ENCODE measurements at regions not wholly inside any gene's neighbourhood (a gene's known extent, or its start where the extent isn't known, plus 50 kb on each side); places are given as distances from the start of the nearest gene placed in this dataset.

- in situ Hi-C loops (cut with MboI): loop anchor here (5.0 kb wide), 2 partner anchors 458 to 588 kb away; no protein-coding TSS in a partner anchor
- RAD21 ChIA-PET (ENCODE audit: unreplicated experiment): interaction anchor here (0.7 to 6.8 kb wide), 3 partner anchors 456 to 1574 kb away, joined by 3 to 97 read pairs (median 42); no protein-coding TSS in a partner anchor
- BruUV-seq (replicated peaks): no TSS peak
- H3K9ac ChIP-seq (ENCODE audit: control insufficient read depth, insufficient read depth, low read length): no peak overlapping the region
- H2AFZ ChIP-seq (ENCODE audit: control insufficient read depth, low read depth, low read length): no peak overlapping the region
- H3K27me3 ChIP-seq (replicated peaks in 1 of 2; ENCODE audit: control insufficient read depth in 2 of 2, insufficient read depth in 2 of 2, low read length in 1 of 2): no peaks in the 10 kb centered on the region; a peak in 2 of 4 replicates
- H4K20me1 ChIP-seq (ENCODE audit: control insufficient read depth, insufficient read depth): no peaks in the 10 kb centered on the region
- no peaks in the 10 kb centered on the region for H3K36me3 ChIP-seq (ENCODE audit: control insufficient read depth in 2 of 2, insufficient read depth in 2 of 2, low read length in 1 of 2)
- intact Hi-C loops (cut with micrococcal nuclease; ENCODE audit: unreplicated experiment): loop anchor here (5.0 to 10.0 kb wide), 5 partner anchors 113 to 783 kb away; no protein-coding TSS in a partner anchor
- no peak overlapping the region for H3K27ac ChIP-seq (ENCODE audit: control insufficient read depth, insufficient read depth)
- ATAC-seq (no peak), FAIRE-seq (no peak), DNase-seq (ENCODE audit: low read depth, low spot score) (no peak)
- H3K4me2 ChIP-seq (ENCODE audit: control insufficient read depth, insufficient read depth): no peak overlapping the region
- no peaks in the 10 kb centered on the region for H3K79me2 ChIP-seq (ENCODE audit: control insufficient read depth, insufficient read depth, low read length)
- no peak overlapping the region for H3K4me3 ChIP-seq
- SMC1A ChIA-PET (ENCODE audit: uncharacterized antibody, unreplicated experiment): interaction anchor here (0.6 to 14.1 kb wide), 6 partner anchors 17 to 657 kb away, joined by 3 to 119 read pairs (median 3); no protein-coding TSS in a partner anchor
- WGBS (ENCODE audit: insufficient coverage, insufficient replicate concordance, low lambda C conversion rate, missing lambda C conversion rate): 50% methylated on average over 7 of the region's 7 CpGs
- no peaks in the 10 kb centered on the region for H3K9me3 ChIP-seq (replicated peaks; ENCODE audit: control insufficient read depth, insufficient read depth, low read length)
- H3K4me1 ChIP-seq (ENCODE audit: control insufficient read depth, insufficient read depth, low read length): no peaks in the 10 kb centered on the region
- CTCF ChIA-PET: interaction anchor here (0.9 to 11.5 kb wide), 11 partner anchors 14 to 685 kb away, joined by 3 to 129 read pairs (median 5); no protein-coding TSS in a partner anchor
- TF ChIP-seq NR2C1 (IDR thresholded peaks at IDR 0.05) (no peak), MYB (IDR thresholded peaks at IDR 0.05; ENCODE audit: borderline replicate concordance, low read depth, low read length) (no peak), IRF4 (IDR thresholded peaks at IDR 0.05; ENCODE audit: low read depth, low read length) (no peak)
- POLR2A ChIA-PET: no interaction called here
Observed at GRCh38 chr11:128174465-128175291, 412.7 kb downstream of the ETS1 start.

Measured in GM12878 (cell line).